ENCODE measurements at regions not wholly inside any gene's neighbourhood (a gene's known extent, or its start where the extent isn't known, plus 50 kb on each side); places are given as distances from the start of the nearest gene placed in this dataset.

DNA sequence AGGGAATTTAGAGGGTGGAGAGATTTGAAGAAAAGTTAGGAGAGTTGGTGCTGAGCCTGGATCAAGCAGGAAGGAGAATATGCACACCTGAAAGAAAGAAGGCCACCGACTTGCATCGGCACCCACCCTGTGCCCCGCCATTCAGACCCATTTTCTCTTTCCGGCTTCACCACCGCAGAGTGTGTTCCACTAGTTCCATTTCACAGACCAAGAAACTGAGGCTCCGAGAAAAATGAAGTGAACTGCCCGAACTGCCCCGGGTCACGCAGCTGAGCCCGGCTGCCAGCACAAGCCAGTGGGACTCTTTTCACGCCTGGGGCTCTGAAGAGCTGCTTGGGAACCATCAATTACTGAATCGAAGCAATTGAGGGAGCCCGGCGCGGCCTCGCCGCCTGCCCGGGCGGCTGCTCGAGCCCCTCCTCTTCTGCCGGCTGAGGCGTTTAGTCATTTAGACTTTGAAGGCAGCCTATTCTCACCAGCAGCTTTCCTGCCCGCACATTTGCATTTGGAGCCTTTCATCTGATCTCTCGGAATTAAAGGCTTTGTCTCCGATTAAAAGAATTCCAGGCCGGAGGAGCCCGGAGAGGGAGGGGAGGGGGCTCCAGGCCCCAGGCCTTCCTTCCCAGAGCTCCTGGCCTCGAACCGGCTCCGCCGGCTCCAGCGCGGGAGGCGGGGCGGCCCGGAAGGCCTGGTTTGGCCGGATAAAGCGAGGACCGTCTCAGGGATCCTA, 140.2 kb upstream of the PJA1 start:
- TF ChIP-seq YY1 (IDR thresholded peaks at IDR 0.05; ENCODE audit: low read depth): no peak
- TF ChIP-seq, protein P1, sequence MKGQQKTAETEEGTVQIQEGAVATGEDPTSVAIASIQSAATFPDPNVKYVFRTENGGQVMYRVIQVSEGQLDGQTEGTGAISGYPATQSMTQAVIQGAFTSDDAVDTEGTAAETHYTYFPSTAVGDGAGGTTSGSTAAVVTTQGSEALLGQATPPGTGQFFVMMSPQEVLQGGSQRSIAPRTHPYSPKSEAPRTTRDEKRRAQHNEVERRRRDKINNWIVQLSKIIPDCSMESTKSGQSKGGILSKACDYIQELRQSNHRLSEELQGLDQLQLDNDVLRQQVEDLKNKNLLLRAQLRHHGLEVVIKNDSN (IDR thresholded peaks at IDR 0.05): no peak
- TF ChIP-seq RAD21 (IDR thresholded peaks at IDR 0.05; ENCODE audit: low read depth): no peak
- no peak for TF ChIP-seq EGR1 (IDR thresholded peaks at IDR 0.05)
- no peak for TF ChIP-seq REST (IDR thresholded peaks at IDR 0.05; ENCODE audit: low read depth)
- no peak for TF ChIP-seq NFIC (IDR thresholded peaks at IDR 0.05)
- TF ChIP-seq TCF12 (IDR thresholded peaks at IDR 0.05; ENCODE audit: low read depth): no peak
- TF ChIP-seq CREB1 (IDR thresholded peaks at IDR 0.05; ENCODE audit: low read depth): no peak
- no peak for TF ChIP-seq FOXM1 (IDR thresholded peaks at IDR 0.05; ENCODE audit: borderline replicate concordance, low read depth)
- no peak for TF ChIP-seq TAF1 (IDR thresholded peaks at IDR 0.05; ENCODE audit: low read depth)
- no peak for TF ChIP-seq ZBTB7A (IDR thresholded peaks at IDR 0.05; ENCODE audit: low read depth)
- no peak for TF ChIP-seq TEAD4 (IDR thresholded peaks at IDR 0.05)
- no peak for TF ChIP-seq EP300 (IDR thresholded peaks at IDR 0.05; ENCODE audit: borderline replicate concordance)
- TF ChIP-seq, protein P2, sequence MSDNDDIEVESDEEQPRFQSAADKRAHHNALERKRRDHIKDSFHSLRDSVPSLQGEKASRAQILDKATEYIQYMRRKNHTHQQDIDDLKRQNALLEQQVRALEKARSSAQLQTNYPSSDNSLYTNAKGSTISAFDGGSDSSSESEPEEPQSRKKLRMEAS (IDR thresholded peaks at IDR 0.05): no peak
- TF ChIP-seq CEBPB (IDR thresholded peaks at IDR 0.05): no peak

- TF ChIP-seq REST (IDR thresholded peaks at IDR 0.05; ENCODE audit: low read depth) (no peak), FOXM1 (IDR thresholded peaks at IDR 0.05; ENCODE audit: borderline replicate concordance, low read depth) (no peak), ZBTB7A (IDR thresholded peaks at IDR 0.05; ENCODE audit: low read depth) (no peak), RAD21 (IDR thresholded peaks at IDR 0.05; ENCODE audit: low read depth) (no peak), CEBPB (IDR thresholded peaks at IDR 0.05) (no peak), TCF12 (IDR thresholded peaks at IDR 0.05; ENCODE audit: low read depth) (no peak), CREB1 (IDR thresholded peaks at IDR 0.05; ENCODE audit: low read depth) (no peak), YY1 (IDR thresholded peaks at IDR 0.05; ENCODE audit: low read depth) (no peak), EGR1 (IDR thresholded peaks at IDR 0.05) (no peak), EP300 (IDR thresholded peaks at IDR 0.05; ENCODE audit: borderline replicate concordance) (no peak), NFIC (IDR thresholded peaks at IDR 0.05) (no peak), TAF1 (IDR thresholded peaks at IDR 0.05; ENCODE audit: low read depth) (no peak), TEAD4 (IDR thresholded peaks at IDR 0.05) (no peak)
- TF ChIP-seq, protein P2 (IDR thresholded peaks at IDR 0.05): no peak
- TF ChIP-seq, protein P1 (IDR thresholded peaks at IDR 0.05): no peak
These were observed 138.0 kb upstream of the PJA1 start for GRCh38 chrX:69303231-69303630.

DNA sequence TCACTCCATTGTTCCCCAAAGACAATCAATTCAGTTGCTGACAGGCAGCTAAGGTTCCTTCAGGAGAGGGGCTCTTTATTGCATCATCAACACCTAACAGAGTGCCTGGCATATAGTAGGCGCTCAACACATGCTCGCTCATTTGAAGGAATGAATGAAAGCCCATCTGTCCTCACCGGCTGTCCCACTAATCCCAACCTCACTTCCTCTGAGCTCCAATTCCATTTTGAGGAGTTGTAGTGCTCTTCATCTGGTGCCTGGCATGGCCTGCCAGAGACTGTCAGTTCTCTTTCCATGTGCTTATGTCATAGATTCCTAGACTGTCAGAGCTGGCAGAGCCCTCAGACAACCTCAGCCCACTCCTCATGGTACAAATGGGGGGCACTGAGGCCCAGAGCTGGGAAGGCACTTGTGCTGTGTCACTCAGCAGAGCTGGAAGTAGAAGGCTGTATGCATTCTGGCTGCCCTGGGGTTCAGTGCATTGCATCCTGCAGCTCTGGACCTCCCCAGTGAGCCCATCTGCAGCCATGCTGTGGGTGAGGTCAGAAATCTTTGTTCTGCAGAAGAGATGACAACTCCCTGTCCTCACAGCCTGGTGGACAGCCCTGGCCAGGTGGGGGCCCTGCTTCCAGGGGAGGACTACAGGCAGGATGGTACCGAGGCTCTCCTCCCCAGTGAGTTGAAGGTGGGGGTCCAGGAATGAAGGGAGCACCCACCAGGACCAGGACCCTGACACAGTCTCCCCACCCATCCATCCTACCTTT, 134.9 kb upstream of the PJA1 start:
- TF ChIP-seq RAD21 (IDR thresholded peaks at IDR 0.05; ENCODE audit: low read depth) (no peak), FOXM1 (IDR thresholded peaks at IDR 0.05; ENCODE audit: borderline replicate concordance, low read depth) (no peak), EP300 (IDR thresholded peaks at IDR 0.05; ENCODE audit: borderline replicate concordance) (no peak), EGR1 (IDR thresholded peaks at IDR 0.05) (no peak), ZBTB7A (IDR thresholded peaks at IDR 0.05; ENCODE audit: low read depth) (no peak), TEAD4 (IDR thresholded peaks at IDR 0.05) (no peak), TAF1 (IDR thresholded peaks at IDR 0.05; ENCODE audit: low read depth) (no peak), REST (IDR thresholded peaks at IDR 0.05; ENCODE audit: low read depth) (no peak), TCF12 (IDR thresholded peaks at IDR 0.05; ENCODE audit: low read depth) (no peak), YY1 (IDR thresholded peaks at IDR 0.05; ENCODE audit: low read depth) (no peak), NFIC (IDR thresholded peaks at IDR 0.05) (no peak), CREB1 (IDR thresholded peaks at IDR 0.05; ENCODE audit: low read depth) (no peak), CEBPB (IDR thresholded peaks at IDR 0.05) (no peak)
- TF ChIP-seq, protein P2 (IDR thresholded peaks at IDR 0.05): no peak
- TF ChIP-seq, protein P1 (IDR thresholded peaks at IDR 0.05): no peak

All from Ishikawa (cell line).